PC-9 (cell line): ENCODE measurements at regions not wholly inside any gene's neighbourhood (a gene's known extent, or its start where the extent isn't known, plus 50 kb on each side); places are given as distances from the start of the nearest gene placed in this dataset.

Experiments used
- EZH2 ChIP-seq: fragments of 200-600 bp; sonication (generic); IDR thresholded peaks from 2 replicates; pipeline ENCODE4 v1.8.0; 2017; ENCODE audit warnings: antibody characterized with exemption, low read depth
- TF ChIP-seq, protein P1 (sequence below): fragments of 200-600 bp; sonication (generic); conservative IDR thresholded peaks from 2 replicates; pipeline ENCODE4 v1.6.1; 2017; ENCODE audit warnings: mixed run types, antibody characterized with exemption, mild to moderate bottlenecking, moderate library complexity

DNA sequence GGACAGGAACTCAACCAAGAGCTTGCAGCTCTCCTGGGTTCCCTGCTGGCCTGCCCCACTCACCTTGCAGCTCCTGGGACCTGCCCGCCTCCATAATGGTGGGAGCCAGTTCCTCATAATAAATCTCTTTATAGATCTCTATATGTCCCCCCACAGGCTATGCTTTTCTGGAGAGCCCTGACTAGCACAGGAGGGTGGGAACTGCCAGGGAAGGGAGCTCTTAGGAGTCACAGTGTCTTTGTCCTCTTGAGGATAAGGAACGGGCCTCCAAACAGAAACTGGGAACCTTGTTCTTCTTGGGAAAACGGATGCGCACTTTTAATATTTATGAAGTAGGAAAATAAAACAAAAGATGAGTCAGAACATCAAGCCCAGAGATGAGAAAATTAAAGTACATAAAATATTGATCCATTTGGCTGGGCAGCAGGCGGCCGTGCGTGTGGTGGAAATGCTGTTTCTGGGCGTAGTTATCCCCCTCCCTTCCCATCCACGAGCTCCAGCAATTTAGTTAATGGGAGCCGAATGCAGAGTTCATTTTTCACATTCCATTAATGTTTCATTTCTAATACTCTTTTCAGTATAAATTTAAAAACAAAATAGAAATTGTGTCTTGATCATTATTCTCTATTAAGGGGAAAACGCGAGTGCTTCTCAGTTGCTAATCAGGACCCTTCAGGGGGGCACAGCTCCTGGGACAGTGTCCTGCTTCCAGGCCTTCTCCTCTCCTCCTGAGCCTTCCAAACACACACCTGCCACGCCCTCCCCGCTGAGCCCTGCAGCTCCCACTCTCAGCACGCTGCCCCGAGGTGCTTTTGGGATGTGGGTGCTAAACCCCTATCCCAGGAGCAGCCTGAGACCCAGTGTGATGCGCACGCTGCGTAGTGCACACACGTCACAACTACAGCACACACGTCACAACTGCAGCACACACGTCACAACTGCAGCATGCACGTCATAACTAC is 323.3 kb upstream of the AJAP1 start:
- TF ChIP-seq, protein P1, sequence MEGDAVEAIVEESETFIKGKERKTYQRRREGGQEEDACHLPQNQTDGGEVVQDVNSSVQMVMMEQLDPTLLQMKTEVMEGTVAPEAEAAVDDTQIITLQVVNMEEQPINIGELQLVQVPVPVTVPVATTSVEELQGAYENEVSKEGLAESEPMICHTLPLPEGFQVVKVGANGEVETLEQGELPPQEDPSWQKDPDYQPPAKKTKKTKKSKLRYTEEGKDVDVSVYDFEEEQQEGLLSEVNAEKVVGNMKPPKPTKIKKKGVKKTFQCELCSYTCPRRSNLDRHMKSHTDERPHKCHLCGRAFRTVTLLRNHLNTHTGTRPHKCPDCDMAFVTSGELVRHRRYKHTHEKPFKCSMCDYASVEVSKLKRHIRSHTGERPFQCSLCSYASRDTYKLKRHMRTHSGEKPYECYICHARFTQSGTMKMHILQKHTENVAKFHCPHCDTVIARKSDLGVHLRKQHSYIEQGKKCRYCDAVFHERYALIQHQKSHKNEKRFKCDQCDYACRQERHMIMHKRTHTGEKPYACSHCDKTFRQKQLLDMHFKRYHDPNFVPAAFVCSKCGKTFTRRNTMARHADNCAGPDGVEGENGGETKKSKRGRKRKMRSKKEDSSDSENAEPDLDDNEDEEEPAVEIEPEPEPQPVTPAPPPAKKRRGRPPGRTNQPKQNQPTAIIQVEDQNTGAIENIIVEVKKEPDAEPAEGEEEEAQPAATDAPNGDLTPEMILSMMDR, result no peak
- no peak for TF ChIP-seq EZH2
